H1 (cell line): ENCODE measurements at regions not wholly inside any gene's neighbourhood (a gene's known extent, or its start where the extent isn't known, plus 50 kb on each side); places are given as distances from the start of the nearest gene placed in this dataset.

Experiments used
- CTCF ChIA-PET: fragments of 300-600 bp; sonication (Branson Sonifier 250); formaldehyde crosslinking; loops from one replicate; lab custom pipeline; 2021; ENCODE audit not compliant: partially characterized antibody; lab: Charles Lee
- POLR2A ChIA-PET: fragments of 300-600 bp; sonication (Branson Sonifier 250); formaldehyde crosslinking; loops from one replicate; lab custom pipeline; 2021; ENCODE audit warnings: inconsistent platforms; ENCODE audit not compliant: partially characterized antibody; lab: Charles Lee
- DNase-seq, 2 experiments: peaks; one replicate each; pipeline versions ENCODE4 v3.0.0 to v3.0.0-alpha.2; 2010 to 2022; ENCODE audit warnings: low spot score in 2 of 2, low read depth in 1 of 2, mixed read lengths in 1 of 2
- FAIRE-seq: peaks from 2 replicates; lab custom pipeline; 2011; peaks lifted over from hg19 to GRCh38; lab: Jason Lieb, UNC
- H2AFZ ChIP-seq: 2 replicates; pipeline ENCODE4 v1.8.1; 2012; ENCODE audit warnings: low read length, inconsistent platforms
- H2AK5ac ChIP-seq: 2 replicates; pipeline ENCODE4 v1.6.1; 2013; ENCODE audit warnings: low read depth, low read length
- H2BK120ac ChIP-seq: replicated peaks from 2 replicates; pipeline ENCODE3; 2013; ENCODE audit warnings: low read depth, low read length, inconsistent platforms
- H2BK12ac ChIP-seq: 2 replicates; pipeline ENCODE4 v1.6.1; 2013; ENCODE audit warnings: low read depth, low read length
- H2BK15ac ChIP-seq: 2 replicates; pipeline ENCODE4 v1.6.1; 2013; ENCODE audit warnings: low read length
- H2BK20ac ChIP-seq: 2 replicates; pipeline ENCODE4 v1.6.1; 2013; ENCODE audit warnings: low read length
- H2BK5ac ChIP-seq: 2 replicates; pipeline ENCODE4 v1.6.1; 2013; ENCODE audit warnings: low read depth, low read length
- H3K14ac ChIP-seq: 2 replicates; pipeline ENCODE4 v1.6.1; 2013; ENCODE audit warnings: inconsistent platforms; ENCODE audit not compliant: insufficient read length
- H3K18ac ChIP-seq: 2 replicates; pipeline ENCODE4 v1.6.1; 2013; ENCODE audit warnings: low read length; ENCODE audit errors: extremely low read depth
- H3K23ac ChIP-seq: 2 replicates; pipeline ENCODE4 v1.6.1; 2013; ENCODE audit warnings: inconsistent platforms; ENCODE audit not compliant: insufficient read length
- H3K23me2 ChIP-seq: 2 replicates; pipeline ENCODE4 v1.6.1; 2013; ENCODE audit warnings: low read depth, low read length
- H3K27ac ChIP-seq: 2 replicates; pipeline ENCODE4 v1.6.1; 2011; ENCODE audit warnings: low read depth, low read length, inconsistent platforms
- H3K27me3 ChIP-seq, 4 experiments: replicated peaks in 1 of 4; 1 replicate in 1 of 4; 2 replicates in 3 of 4; pipeline versions ENCODE4 v1.6.1 to v1.8.1; 2011 to 2013; ENCODE audit warnings: low read length in 3 of 4, mild to moderate bottlenecking in 3 of 4, inconsistent platforms in 2 of 4, mixed read lengths in 2 of 4, moderate library complexity in 1 of 4; ENCODE audit not compliant: control insufficient read depth in 3 of 4, insufficient read depth in 3 of 4; ENCODE audit errors: extremely low read depth in 1 of 4
- H3K36me3 ChIP-seq, 4 experiments: 2 replicates each; pipeline versions ENCODE4 v1.6.1 to v1.8.1; 2011 to 2013; ENCODE audit warnings: mild to moderate bottlenecking in 4 of 4, low read length in 3 of 4, moderate library complexity in 2 of 4, control low read depth in 1 of 4, inconsistent platforms in 1 of 4; ENCODE audit not compliant: insufficient read depth in 4 of 4, control insufficient read depth in 2 of 4
- H3K4ac ChIP-seq: replicated peaks from 2 replicates; pipeline ENCODE3; 2013; ENCODE audit warnings: low read length, low read depth, mixed read lengths, inconsistent platforms; ENCODE audit not compliant: insufficient read length
- H3K4me1 ChIP-seq, 4 experiments: replicated peaks in 1 of 4; 1 replicate in 1 of 4; 2 replicates in 3 of 4; pipeline versions ENCODE4 v1.6.1 to v1.8.1; 2011 to 2013; ENCODE audit warnings: low read length in 3 of 4, inconsistent platforms in 2 of 4, mixed read lengths in 1 of 4; ENCODE audit not compliant: insufficient read depth in 4 of 4, control insufficient read depth in 3 of 4
- H3K4me2 ChIP-seq, 2 experiments: 2 replicates each; pipeline versions ENCODE4 v1.6.1 to v1.8.1; 2011 to 2013; ENCODE audit warnings: low read depth in 2 of 2, low read length in 2 of 2, control low read depth in 1 of 2, inconsistent platforms in 1 of 2, mild to moderate bottlenecking in 1 of 2; ENCODE audit not compliant: insufficient read depth in 1 of 2
- H3K4me3 ChIP-seq, 4 experiments: fragments of 200-600, 300-600 bp in 1 of 4; sonication (generic), shearing (Covaris generic), sonication (Bioruptor Twin) in 1 of 4; 2 replicates each; pipeline versions ENCODE4 v1.5.1 to v1.8.1; 2011 to 2016; ENCODE audit warnings: low read length in 4 of 4, low read depth in 3 of 4, control low read depth in 2 of 4, inconsistent platforms in 2 of 4, mild to moderate bottlenecking in 2 of 4, mixed read lengths in 1 of 4, moderate library complexity in 1 of 4; ENCODE audit not compliant: insufficient read depth in 2 of 4; ENCODE audit errors: extremely low read depth in 1 of 4
- H3K56ac ChIP-seq: replicated peaks from 2 replicates; pipeline ENCODE3; 2013; ENCODE audit warnings: low read depth, mild to moderate bottlenecking, mixed read lengths, low read length, inconsistent platforms; ENCODE audit not compliant: insufficient read length
- H3K79me1 ChIP-seq: 2 replicates; pipeline ENCODE4 v1.6.1; 2013; ENCODE audit warnings: low read depth, low read length, control low read depth
- H3K79me2 ChIP-seq, 2 experiments: 2 replicates each; pipeline versions ENCODE4 v1.6.1 to v1.8.1; 2012 to 2013; ENCODE audit warnings: low read length in 2 of 2, mild to moderate bottlenecking in 2 of 2, inconsistent platforms in 1 of 2; ENCODE audit not compliant: insufficient read depth in 2 of 2, control insufficient read depth in 1 of 2
- H3K9ac ChIP-seq, 4 experiments: replicated peaks in 1 of 4; 1 replicate in 1 of 4; 2 replicates in 3 of 4; pipeline versions ENCODE4 v1.6.1 to v1.8.1; 2011 to 2013; ENCODE audit warnings: low read depth in 3 of 4, low read length in 3 of 4, control low read depth in 2 of 4, mild to moderate bottlenecking in 2 of 4, moderate library complexity in 2 of 4, inconsistent platforms in 1 of 4; ENCODE audit errors: extremely low read depth in 1 of 4
- H3K9me3 ChIP-seq, 2 experiments: 2 replicates each; pipeline versions ENCODE4 v1.6.1 to v1.8.1; 2012 to 2013; ENCODE audit warnings: mild to moderate bottlenecking in 2 of 2, moderate library complexity in 2 of 2, control low read depth in 1 of 2, inconsistent platforms in 1 of 2, low read depth in 1 of 2, low read length in 1 of 2, mixed read lengths in 1 of 2; ENCODE audit not compliant: insufficient read depth in 2 of 2
- H4K20me1 ChIP-seq, 2 experiments: replicated peaks in 1 of 2; 2 replicates each; pipeline versions ENCODE3 to v1.8.1; 2011 to 2013; ENCODE audit warnings: inconsistent platforms in 2 of 2, low read length in 2 of 2, mild to moderate bottlenecking in 1 of 2; ENCODE audit not compliant: insufficient read depth in 2 of 2, control insufficient read depth in 1 of 2
- H4K5ac ChIP-seq: 2 replicates; pipeline ENCODE4 v1.6.1; 2013; ENCODE audit warnings: low read length, low read depth, mixed read lengths, inconsistent platforms; ENCODE audit not compliant: insufficient read length
- H4K8ac ChIP-seq: 2 replicates; pipeline ENCODE4 v1.8.0; 2013; ENCODE audit warnings: mild to moderate bottlenecking, moderate library complexity, low read length, inconsistent platforms; ENCODE audit not compliant: insufficient read depth; ENCODE audit errors: extremely low read depth
- H4K91ac ChIP-seq: replicated peaks from 2 replicates; pipeline ENCODE3; 2013; ENCODE audit warnings: low read length, mixed read lengths, inconsistent platforms; ENCODE audit not compliant: insufficient read length
- CBX5 ChIP-seq: fragments of 300-800, 300-1000 bp; sonication (generic); IDR thresholded peaks from 2 replicates; pipeline ENCODE4 v1.7.1; 2016; ENCODE audit warnings: antibody characterized with exemption, low read length, low read depth
- CHD2 ChIP-seq: IDR thresholded peaks from 2 replicates; pipeline ENCODE4 v1.6.1; 2012; ENCODE audit warnings: low read length, improper control_type of control experiment
- GTF2F1 ChIP-seq: IDR thresholded peaks from 2 replicates; pipeline ENCODE4 v1.6.1; 2012; ENCODE audit warnings: low read depth, low read length, improper control_type of control experiment, borderline replicate concordance

DNA sequence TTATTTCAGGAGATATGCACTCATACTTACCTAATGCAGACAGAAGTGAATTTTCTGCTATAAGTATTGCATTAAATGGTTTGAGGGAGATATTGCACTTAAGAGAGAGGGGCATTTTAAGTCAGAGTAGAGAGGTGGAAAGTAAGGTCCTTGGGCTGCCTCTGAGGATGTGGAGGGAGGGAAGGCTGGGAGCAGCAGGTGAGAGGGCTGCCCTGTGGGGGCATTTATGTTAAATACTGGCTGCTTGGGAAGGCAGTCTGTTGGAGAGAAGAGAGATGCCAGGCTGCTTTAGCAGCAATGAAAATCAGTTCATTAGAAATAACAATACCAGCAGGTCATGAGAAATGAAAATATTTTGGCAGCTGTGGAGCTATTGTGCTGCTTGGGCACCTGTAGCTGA, 576.2 kb upstream of the HS6ST1 start:
- H3K4me1 ChIP-seq: peaks cover 0 to 5% (median 2%) of the 10 kb centered on the region in 4 experiments; a peak in 1 of 7 replicates
- no peaks in the 10 kb centered on the region for H3K9me3 ChIP-seq
- no peak overlapping the region for H3K56ac ChIP-seq
- no peaks in the 10 kb centered on the region for H3K36me3 ChIP-seq
- no peaks in the 10 kb centered on the region for H3K23me2 ChIP-seq
- H3K79me2 ChIP-seq: no peaks in the 10 kb centered on the region
- H3K27ac ChIP-seq: no peak overlapping the region
- H2BK5ac ChIP-seq: no peak overlapping the region
- no peak overlapping the region for H4K91ac ChIP-seq
- TF ChIP-seq CBX5 (no peak), CHD2 (no peak), GTF2F1 (no peak)
- no peak overlapping the region for H2BK120ac ChIP-seq
- DNase-seq (no peak), FAIRE-seq (no peak)
- H3K4ac ChIP-seq: no peak overlapping the region
- no peak overlapping the region for H3K14ac ChIP-seq
- H4K20me1 ChIP-seq: no peaks in the 10 kb centered on the region
- no peak overlapping the region for H2AK5ac ChIP-seq
- no peak overlapping the region; a peak in 1 of 4 replicates for H3K4me2 ChIP-seq
- CTCF ChIA-PET: no interaction called here
- H3K9ac ChIP-seq: no peak overlapping the region
- no peak overlapping the region for H3K23ac ChIP-seq
- H3K79me1 ChIP-seq: no peaks in the 10 kb centered on the region
- no peaks in the 10 kb centered on the region for H3K27me3 ChIP-seq
- H2BK20ac ChIP-seq: no peak overlapping the region
- H4K5ac ChIP-seq: no peak overlapping the region
- POLR2A ChIA-PET: no interaction called here
- no peak overlapping the region for H2BK15ac ChIP-seq
- no peak overlapping the region for H3K4me3 ChIP-seq
- H2BK12ac ChIP-seq: no peak overlapping the region
- H2AFZ ChIP-seq: peak overlapping the region; percentile 20; the same call in 1 of the 2 replicates
- no peak overlapping the region for H4K8ac ChIP-seq
- H3K18ac ChIP-seq: no peak overlapping the region
